HG03025 (cell line): ENCODE measurements at regions not wholly inside any gene's neighbourhood (a gene's known extent, or its start where the extent isn't known, plus 50 kb on each side); places are given as distances from the start of the nearest gene placed in this dataset.

Experiments
- ATAC-seq: cut with Tn5 transposase; IDR thresholded peaks from one replicate; pipeline ENCODE4 v1.9.1; 2021; ENCODE audit warnings: mild to moderate bottlenecking, moderate library complexity; ENCODE audit not compliant: unreplicated experiment, low FRiP score

DNA sequence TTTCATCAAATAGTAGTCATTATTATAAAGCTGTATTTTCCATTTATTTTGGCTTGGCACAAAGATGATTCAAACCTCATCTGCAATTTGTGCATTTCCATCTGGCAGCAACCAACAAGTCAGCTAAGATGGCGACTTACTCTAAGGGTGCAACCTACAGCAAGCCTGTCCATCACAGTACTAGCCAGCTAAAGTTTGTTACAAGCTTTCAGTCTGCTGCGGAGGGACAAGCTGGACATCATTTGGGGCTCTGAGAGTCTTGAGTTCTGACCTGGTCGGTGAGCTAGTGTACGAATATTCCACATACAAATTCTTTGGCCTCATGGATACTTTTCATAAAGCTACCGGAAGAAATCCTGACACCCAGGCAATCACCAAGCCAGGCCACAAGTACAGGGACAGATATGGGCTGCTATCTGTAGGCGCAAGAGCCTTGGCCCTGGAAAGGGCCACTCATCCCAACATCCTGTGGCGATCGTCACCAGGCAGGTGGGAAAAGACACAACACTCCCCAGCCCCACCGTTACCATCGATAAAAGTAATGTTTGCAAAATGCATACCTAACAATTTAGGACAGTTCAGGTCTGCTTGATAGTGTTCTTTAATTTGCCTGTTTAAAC, 307.6 kb downstream of the SKIDA1 start:
- ATAC-seq: no peak

DNA sequence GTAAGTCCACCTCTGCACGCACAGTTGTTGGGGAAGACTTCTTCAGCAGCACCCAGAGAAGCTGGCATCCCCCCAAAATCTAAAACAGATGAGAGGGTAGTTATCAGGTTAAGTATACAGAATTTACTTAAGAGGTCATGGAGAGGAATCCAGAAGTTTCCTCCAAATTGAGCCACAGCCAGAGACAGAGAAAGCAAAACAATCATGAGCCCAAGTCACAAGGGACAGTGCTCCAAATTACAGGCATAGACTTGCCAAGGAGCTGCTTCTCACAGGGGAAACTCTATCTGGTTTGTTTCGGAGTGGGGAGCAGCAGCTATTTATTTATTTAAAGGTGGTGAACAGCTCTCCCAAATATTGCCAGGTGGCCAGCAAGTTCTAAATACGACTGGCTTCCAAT, 308.4 kb downstream of the SKIDA1 start:
- no peak for ATAC-seq

DNA sequence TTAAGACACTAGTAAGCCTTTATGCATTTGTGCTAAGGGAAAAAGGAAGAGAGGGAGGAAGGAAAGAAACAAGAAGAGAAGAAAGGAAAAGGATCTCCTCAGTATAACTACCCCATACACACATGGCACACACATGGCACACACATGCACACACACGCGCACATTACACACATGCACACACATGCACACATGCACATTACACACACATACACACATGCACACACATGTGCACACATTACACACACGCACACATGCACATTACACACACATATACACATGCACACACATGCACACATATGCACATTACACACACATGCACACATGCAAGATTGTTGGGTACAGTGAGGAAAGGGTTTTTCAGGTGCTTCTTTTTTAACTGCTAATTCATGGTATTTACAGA, 311.2 kb downstream of the SKIDA1 start:
- ATAC-seq: no peak

DNA sequence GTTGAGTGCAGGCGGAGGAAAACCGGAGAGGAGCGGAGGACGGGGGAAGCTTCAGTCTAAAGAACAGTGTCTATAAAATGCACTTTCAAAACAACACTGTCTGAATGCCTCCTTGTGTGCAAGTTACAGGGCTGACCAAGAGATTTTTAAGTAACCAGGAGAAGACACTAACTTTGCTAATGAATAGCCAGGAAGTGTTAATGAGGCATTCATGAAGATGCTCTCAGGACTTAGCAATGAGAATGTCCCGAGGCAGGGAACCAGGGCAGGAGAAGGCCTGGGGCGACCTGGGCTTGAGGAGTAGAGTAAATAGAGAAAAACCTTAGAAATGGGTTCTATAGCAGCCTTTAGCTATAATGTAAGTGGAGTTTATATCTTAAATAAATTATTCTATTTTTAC, 312.1 kb downstream of the SKIDA1 start:
- no peak for ATAC-seq

DNA sequence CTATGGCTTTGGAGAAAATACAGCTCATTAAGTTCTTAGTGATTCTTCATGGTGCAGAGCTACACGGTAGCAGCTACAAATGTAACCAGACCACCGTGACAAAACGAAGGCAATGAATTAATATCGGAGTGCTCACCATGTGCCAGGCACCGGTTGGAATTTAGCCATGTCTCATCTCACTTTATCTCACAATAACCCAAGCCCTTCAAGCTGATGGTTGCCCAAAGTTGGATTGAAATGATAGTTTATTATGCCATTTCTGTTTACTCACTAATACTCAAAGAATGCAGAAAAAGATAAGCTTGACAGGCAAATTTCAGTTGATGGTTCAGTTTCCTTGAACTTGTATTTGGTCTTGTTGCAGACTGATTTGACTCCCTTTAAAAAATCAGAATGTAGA, 312.6 kb downstream of the SKIDA1 start:
- no peak for ATAC-seq

DNA sequence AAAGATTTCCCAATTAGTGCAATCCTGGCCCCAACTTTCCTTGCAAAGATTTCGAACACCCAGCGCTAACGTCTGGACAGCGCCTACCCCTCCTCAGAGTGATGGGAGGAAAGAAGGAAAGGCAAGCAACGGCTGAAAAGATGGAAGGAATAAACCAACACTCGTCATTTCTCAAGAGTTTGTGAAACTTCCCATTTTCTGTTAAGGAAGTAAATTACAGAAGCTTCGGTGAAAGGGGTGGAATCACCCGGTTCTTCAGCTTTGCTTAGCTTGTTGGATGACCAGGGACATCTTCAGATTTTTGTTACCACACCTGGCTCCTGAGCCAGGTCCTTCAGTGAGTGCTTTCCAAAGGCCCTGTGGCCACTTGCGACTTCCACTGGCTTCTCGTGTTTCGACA, 313.1 kb downstream of the SKIDA1 start:
- ATAC-seq: no peak

DNA sequence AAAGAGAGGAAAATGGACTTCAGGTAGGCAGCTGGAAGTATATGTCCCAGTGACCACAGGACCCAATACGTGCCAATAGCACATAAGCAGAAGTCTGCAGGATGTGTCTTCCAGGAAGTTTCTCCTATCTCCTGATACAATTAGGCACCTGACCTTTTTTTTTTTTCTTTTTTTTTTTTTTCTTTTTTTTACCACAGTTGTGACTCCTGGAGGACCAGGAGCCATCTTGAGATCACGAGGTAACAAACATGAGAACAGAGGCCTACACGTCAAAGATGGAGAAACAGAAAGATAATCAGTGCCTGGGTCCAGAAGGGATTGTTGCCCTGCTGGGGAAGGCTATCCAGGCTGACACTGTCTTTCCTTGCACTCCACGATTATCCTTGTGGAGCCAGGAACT, 312.4 kb upstream of the NEBL start:
- no peak for ATAC-seq

DNA sequence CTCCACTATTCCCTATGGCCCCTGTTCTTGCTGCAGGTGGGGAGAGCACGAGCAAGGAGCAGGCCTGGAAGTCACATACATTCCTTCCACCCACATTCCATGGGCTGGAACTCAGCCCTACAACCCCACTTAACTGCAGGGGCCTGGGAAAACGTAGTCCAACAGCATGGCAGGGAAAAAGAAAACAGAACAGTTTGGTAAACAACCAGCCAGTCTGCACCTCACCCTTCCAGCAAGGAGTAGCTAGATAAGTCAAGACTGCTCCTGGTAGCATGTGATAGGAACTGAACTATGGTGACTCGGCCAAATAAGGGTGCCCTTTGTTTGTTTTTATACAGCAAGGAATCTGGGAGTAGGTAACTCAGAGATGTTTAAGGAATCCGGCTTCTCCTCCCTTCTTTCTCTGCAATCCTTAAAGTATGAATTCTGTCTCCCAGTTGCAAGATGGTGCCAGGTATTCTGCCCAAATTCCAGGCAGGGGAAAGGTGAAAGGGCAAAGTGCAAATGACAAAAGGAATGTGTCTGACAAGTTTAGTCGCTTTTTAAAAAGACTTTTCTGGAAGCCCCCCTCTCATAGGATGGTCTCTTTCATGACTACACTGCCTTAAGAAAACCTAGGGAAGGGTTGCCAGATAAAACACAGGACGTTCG, 311.7 kb upstream of the NEBL start:
- ATAC-seq: no peak

DNA sequence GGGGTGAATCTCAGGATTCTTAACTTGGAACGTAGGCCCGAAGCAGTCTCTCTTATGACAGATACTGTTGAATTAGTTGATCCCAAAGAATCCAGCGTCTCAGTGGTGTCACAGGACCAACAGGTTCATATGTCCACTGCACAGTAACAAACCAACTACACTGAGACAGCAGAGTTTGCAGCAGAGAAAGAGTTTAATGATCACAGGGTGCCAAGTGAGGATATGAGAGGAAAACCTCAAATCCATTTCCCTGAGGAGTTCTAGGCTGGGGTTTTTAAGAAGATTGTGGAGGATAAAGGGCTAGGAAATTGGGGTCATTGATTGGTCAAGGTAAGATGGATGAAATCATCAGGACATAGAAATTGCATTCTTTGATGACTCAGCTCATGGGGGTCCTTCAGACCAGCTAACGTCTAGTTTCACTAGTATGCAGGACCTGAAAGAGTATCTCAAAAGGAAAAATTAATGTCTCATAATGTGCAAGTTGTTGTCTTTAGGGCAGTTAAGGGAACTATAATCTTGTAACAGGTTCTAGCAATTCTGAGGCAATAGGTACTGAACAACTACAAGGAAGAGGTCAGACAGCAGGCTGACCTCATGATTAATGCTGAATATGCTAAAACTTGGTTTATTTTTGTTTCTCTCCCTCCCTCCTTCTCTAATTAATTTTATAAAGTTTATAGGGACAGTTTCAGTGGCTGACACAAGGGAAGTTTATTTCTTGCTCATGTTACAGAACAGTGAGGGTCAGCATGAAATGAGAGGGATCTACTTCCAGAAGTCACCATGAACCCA, 310.9 kb upstream of the NEBL start:
- ATAC-seq: no peak

DNA sequence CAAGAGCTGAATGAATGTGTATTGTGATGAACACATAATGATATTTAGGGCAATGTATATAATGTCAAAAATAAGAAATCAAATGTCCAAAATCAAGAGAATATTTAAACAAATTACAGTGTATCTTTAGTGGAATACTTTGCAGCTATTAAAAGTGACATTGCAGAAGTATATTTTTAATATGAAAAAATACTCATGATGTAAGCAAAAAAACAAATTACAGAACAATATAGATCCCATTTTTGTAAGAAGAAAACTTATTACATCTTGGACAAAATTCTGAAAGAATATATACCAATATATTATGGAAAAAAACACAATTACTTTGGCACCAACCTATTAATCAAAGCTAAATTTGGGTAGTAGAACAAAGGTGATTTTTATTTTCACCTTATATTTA, 308.2 kb upstream of the NEBL start:
- no peak for ATAC-seq

DNA sequence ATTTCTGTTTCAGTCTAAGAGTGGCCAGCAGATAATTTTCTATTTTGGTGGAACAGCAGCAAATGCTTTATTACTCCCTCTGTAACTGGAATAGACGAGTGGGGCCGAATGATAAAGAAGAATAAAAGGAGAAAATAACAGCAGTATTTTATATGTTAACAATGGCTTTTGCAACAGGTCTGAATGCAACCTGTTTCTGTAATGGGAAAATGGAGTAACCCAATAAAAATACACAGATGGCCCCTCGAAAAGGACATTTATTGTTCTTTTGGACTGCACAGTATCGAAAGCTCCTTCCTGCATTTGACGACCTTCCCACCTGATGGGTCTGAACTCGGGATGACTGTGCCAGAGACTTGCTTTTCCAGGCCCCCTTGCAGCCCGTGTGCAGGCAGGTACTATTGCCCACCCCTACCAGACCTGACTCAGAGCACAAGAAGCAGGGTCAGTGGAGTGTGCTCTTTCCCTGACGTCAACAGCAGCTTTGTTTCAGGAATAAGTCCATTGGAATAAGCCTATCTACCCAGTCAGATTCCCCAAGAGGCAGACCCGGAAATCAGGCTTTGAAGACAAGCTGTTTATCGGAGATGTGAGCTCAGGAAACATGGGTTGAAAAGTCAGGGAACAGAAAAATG, 306.5 kb upstream of the NEBL start:
- no peak for ATAC-seq

DNA sequence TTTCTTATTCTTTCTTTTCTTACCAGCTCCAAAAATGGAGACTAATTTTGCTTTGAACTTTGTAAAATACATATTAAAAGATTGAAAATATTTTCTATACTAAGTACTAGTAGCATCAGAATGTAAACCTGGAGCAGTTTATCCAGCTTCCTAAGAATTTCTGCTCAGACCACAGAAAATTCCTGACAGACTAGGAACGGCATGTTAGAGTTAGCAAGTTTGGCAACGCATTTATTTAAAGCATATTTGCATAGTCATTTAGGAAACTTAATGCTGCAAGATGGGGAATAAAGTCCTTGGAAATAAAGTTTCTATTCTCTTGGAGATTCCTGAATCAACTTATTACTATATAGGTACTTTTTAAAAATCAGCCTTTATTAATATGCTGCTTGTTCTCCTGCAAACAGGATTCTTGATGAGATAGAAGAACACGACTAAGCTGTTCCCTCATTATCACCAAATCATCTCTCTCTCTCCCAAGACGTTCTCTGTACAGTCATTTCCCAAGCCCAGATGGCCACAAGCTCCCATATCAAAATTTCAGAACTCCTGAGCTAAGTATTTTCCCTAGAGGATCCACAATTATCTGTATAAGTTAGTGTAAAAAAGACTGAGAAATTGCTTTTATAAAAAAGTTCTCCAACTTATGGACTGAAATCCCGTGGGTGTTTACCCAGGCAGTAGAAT, 305.8 kb upstream of the NEBL start:
- ATAC-seq: no peak

DNA sequence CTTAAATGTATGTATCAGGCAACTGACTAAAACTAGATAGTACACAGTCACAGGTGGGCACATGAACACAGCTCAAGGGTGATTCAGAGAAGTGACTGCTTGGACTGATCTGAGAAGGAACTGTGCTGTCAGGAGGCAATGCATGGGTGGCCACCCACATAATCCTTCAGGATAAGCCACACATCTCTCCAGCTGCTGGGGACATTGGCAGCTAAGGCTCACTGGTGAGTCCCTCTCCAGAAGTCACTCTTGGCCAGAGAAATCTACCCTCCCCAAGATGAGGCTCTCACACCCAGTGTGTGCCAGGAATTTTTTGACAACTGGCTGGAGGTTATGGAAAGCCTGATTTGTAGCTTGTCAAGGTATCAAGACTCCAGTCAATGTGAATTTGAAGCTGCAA, 302.4 kb upstream of the NEBL start:
- ATAC-seq: no peak

DNA sequence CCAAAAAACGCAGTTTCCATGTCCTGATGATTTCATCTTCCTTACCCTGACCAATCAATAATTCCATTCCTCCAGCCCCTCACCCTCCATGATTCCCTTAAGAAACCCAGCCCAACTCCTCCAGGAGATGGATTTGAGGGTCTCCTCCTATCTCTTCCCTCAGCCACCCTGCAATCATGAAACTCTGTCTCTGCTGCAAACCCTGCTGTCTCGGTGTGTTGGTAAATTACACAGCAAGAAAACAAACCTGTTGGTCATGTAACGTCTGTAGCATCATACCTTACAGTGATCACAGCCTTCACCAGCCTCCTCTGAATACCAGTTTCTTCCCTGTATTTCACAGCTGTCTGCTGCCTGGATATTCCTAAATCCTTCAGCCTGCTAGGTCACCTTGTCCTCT, 300.7 kb upstream of the NEBL start:
- no peak for ATAC-seq

DNA sequence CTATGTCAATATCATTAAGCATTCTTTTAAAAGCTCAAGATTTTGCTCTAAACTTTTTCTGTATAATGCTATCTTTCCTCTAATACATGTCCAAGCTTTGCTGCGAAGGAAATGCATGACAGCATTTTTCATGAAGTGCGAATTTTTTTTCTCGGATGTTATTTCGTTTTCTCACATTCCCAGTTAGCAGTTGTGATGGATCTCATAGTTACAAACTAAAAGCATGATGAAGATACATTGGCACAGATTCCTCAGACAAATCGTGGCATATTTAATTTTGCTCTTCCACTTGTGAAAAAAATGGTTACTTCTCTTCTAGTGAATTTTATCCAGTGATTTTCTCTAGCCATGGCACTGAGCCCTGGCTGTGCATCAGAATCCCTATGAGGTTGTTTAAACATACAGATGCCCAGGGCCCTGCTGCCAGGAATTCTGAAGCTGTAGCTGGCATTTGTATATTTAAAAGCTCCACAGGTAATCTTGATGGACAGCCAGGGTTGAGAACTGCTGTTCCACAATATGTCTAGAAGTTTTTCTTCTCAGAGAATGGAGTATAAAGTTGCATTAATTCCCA, 299.8 kb upstream of the NEBL start:
- no peak for ATAC-seq

DNA sequence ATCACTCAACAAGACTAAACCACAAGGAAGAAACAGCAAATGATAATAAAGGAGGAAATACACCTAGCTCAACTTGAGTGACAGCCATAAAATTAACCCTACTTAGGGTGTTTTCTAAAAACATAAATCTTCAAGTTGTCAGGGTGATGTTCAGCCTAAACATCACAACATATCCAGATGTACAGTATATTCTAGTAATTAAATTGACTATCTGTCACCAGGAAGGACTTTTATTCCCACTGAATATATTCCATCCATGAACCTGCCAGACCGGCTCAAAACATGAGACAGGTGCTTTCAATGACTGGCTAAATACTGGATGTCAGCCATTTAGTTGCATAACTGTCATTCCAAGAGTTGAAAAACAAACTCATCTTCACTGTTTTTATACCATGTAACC, 298.1 kb upstream of the NEBL start:
- ATAC-seq: no peak

DNA sequence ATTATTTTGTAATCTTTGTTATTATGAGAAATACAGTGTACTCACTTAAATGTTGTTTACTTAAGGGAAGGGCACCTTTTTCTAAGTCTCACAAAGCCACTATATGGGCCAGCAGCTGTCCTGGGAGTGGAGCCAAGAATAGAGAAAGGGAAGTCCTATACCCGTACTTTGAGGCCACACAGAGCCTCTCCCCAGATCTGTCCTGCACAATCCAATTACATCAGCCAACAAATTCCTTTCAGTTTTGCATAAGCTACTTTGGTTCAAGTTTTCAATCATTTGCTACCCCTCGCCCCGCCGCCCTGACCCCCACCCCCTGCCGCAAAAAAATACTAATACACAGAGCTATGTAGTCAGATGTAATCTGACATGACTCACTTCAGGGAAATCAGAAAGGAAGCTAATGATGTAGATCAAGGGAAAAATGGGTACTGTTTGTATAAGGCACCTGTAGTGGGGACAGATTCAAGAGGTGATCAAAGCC, 297.4 kb upstream of the NEBL start:
- no peak for ATAC-seq

DNA sequence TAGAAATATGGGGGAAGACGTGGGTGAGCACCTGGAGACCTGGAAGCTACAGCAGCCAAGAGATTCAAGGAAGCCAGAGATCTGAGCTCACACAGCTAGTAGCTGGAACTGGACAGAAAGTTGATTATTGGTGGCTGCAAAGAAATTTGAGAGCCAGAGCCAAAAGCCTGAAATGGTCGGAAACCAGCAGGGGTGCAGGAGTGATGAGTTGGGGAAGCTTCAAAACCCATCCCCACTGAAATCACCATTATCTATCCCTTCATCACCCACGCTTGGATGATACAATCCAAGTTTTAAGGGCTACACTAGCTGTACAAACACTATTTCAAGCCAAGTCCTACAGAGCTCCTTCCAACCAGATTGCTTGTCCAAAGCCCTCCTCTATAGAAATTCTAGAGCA, 296.1 kb upstream of the NEBL start:
- no peak for ATAC-seq

DNA sequence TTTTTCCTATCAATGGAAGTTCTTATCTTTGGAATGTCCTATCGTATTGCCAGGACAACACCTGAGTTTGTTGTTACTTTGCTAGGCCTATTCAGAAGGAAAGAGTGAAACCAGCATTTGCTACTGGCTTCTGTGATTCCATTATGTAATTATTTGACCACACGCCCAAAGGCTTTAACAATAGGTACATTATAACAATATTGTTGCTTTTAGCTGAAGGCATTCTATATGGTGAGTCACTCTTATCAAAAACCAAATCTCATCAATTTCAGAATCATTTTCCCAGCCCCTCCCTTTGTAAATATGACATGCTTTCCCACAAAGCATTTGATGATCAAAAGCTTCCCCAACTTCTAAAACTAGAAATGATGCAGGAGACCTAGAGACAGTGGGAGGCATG, 294.4 kb upstream of the NEBL start:
- ATAC-seq: no peak

DNA sequence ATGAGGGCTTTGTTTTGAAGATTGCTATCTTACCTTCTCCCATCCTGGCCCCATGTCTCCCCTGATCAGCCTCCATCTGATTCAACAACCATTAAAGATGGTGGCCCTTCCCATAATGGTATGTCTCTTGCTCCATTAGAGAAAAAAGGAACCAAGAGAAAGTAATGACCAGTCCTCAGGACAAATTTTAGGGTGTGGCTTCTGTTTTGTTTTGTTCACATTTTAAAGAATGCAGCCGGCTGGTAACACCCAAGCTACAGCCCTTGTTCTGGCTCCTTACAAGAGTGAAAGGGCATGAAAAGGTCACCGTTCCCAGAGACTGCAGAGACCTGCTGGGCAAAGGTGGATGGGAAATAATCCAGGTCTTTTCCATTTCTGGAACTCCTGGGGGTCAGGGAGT, 287.9 kb upstream of the NEBL start:
- ATAC-seq: no peak
